OCI-LY3 (cell line): ENCODE measurements at regions not wholly inside any gene's neighbourhood (a gene's known extent, or its start where the extent isn't known, plus 50 kb on each side); places are given as distances from the start of the nearest gene placed in this dataset.
A peak's percentile ranks its signal among the peaks of the same experiment; 100 is the strongest.

Experiments used
- CTCF ChIP-seq: fragments of 200-600, 300-600 bp; sonication (generic); IDR thresholded peaks from 2 replicates; pipeline ENCODE4 v1.5.1; 2014; ENCODE audit warnings: antibody characterized with exemption, low read length, low read depth
- EZH2phosphoT487 ChIP-seq: fragments of 200-600 bp; shearing (Covaris generic); IDR thresholded peaks from 2 replicates; pipeline ENCODE4 v1.6.1; 2018; ENCODE audit warnings: antibody characterized with exemption, mixed run types, low read depth

- peak; percentile 60 for TF ChIP-seq CTCF
- no peak for TF ChIP-seq EZH2phosphoT487
Observed at GRCh38 chr3:22175947-22176346, 424.9 kb upstream of the ZNF385D start.
